NCI-H2171 (cell line): ENCODE measurements at regions not wholly inside any gene's neighbourhood (a gene's known extent, or its start where the extent isn't known, plus 50 kb on each side); places are given as distances from the start of the nearest gene placed in this dataset.
"Not testable (repeated sequence)": the region's sequence is repeated elsewhere in the genome, so short reads cannot be mapped to it uniquely, and the experiment has no call there.

Source experiments
- DNase-seq: peaks from one replicate; lab custom pipeline; 2025; lab: John Stamatoyannopoulos, UW

- no peak for DNase-seq
Measured at GRCh38 chr1:83130886-83131691, 867.8 kb downstream of the TTLL7 start.

- no peak for DNase-seq
Measured at GRCh38 chr1:83129107-83129506, 869.8 kb downstream of the TTLL7 start.

- no peak for DNase-seq
Measured at GRCh38 chr1:83125456-83125855, 873.5 kb downstream of the TTLL7 start.

GRCh38 chr1:83123019-83123418, 875.9 kb downstream of the TTLL7 start:
- no peak for DNase-seq

GRCh38 chr1:83118472-83118871, 880.5 kb downstream of the TTLL7 start:
- no peak for DNase-seq

- DNase-seq, result not testable (repeated sequence)
Measured at GRCh38 chr1:83117030-83117429, 881.9 kb downstream of the TTLL7 start.

- no peak for DNase-seq
Measured at GRCh38 chr1:83115785-83116184, 883.1 kb downstream of the TTLL7 start.

GRCh38 chr1:83114136-83114834, 884.6 kb downstream of the TTLL7 start:
- no peak for DNase-seq

- no peak for DNase-seq
Measured at GRCh38 chr1:83113652-83114051, 885.3 kb downstream of the TTLL7 start.

- DNase-seq, result no peak
Measured at GRCh38 chr1:83112248-83112885, 886.6 kb downstream of the TTLL7 start.

- no peak for DNase-seq
Measured at GRCh38 chr1:83110156-83110555, 888.8 kb downstream of the TTLL7 start.

GRCh38 chr1:83109692-83110091, 889.2 kb downstream of the TTLL7 start:
- no peak for DNase-seq

- no peak for DNase-seq
Measured at GRCh38 chr1:83104558-83104957, 894.4 kb downstream of the TTLL7 start.

- DNase-seq, result no peak
Measured at GRCh38 chr1:83103341-83103740, 895.6 kb downstream of the TTLL7 start.

- DNase-seq, result no peak
Measured at GRCh38 chr1:83102630-83103071, 896.3 kb downstream of the TTLL7 start.

- DNase-seq, result no peak
Measured at GRCh38 chr1:83101406-83101805, 897.5 kb downstream of the TTLL7 start.

GRCh38 chr1:83100133-83100532, 898.8 kb downstream of the TTLL7 start:
- no peak for DNase-seq

GRCh38 chr1:83098791-83099190, 900.1 kb downstream of the TTLL7 start:
- DNase-seq, result no peak

- DNase-seq, result no peak
Measured at GRCh38 chr1:83098131-83098530, 900.8 kb downstream of the TTLL7 start.

GRCh38 chr1:83097715-83098114, 901.2 kb downstream of the TTLL7 start:
- DNase-seq, result no peak

- no peak for DNase-seq
Measured at GRCh38 chr1:83095570-83095969, 903.4 kb downstream of the TTLL7 start.

GRCh38 chr1:83090195-83090594, 908.7 kb downstream of the TTLL7 start:
- no peak for DNase-seq

- no peak for DNase-seq
Measured at GRCh38 chr1:83087851-83088250, 911.1 kb downstream of the TTLL7 start.
